ENCODE measurements at regions not wholly inside any gene's neighbourhood (a gene's known extent, or its start where the extent isn't known, plus 50 kb on each side); places are given as distances from the start of the nearest gene placed in this dataset.

DNA sequence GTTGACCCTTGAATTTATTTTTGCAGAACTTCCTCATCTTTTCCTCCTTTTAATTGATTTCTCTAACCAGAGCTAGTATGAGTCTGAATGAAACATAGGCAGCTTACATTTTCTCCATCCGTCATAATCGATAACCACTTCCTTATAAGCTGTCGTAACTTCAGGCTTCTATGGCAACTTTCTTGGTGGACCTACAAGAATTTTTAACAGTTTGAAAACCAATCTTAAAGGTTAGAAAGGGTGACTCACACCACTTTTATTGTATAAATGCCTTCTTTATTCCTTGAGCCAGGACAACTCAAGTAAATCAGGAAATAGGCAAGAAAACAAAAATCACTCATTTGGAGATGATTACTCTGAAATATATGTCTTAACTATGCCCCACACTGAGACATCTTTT is 105.7 kb upstream of the KL start:
- DNase-seq (ENCODE audit: low spot score), result no peak

- peak; percentile 45 for DNase-seq (ENCODE audit: low spot score)
Measured at GRCh38 chr13:32911506-32911905, 104.7 kb upstream of the KL start.

DNA sequence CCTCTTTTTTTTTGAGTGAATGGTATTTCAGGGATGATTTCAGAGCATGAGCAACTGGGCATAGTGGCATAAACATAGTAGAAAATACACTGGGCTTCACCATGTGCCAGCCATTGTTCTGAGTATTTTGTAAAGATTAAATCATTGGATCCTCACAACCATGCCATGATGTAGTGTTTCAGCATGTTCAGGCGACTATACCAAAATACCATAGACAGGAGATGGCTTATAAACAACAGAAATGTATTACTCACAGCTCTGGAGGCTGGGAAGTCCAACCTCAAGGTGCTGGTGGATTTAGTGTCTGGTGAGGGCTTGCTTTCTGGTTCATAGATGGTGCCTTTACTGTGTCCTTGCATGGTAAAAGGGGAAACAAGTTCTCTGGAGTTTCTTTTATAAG is 101.5 kb upstream of the KL start:
- no peak for DNase-seq (ENCODE audit: low spot score)

DNA sequence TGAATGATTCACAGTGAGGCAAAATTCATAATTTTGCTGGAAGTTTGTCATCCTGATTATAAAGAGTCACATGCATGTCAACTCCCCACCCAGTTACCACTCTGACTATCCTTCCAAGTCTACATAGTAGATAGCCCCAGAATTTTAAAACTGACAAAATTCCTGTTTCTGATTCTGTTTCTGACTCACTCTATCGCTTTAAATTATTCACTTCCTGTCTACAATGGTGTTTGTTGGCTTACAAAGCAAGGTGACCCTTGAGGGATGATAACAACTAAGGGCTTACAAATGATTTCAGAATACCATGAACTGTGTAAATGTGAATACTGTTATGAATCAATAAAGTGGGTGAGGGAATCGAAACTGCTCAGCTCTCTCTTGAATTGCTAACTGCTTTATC is 98.7 kb upstream of the KL start:
- peak; percentile 18 for DNase-seq (ENCODE audit: low spot score)

- no peak for DNase-seq (ENCODE audit: low spot score)
Measured at GRCh38 chr13:32923725-32924124, 92.5 kb upstream of the KL start.

GRCh38 chr13:32924886-32925285 is 91.3 kb upstream of the KL start:
- no peak for DNase-seq (ENCODE audit: low spot score)

GRCh38 chr13:32925506-32925905 is 90.7 kb upstream of the KL start:
- DNase-seq (ENCODE audit: low spot score), result no peak

GRCh38 chr13:32932376-32932775 is 83.8 kb upstream of the KL start:
- DNase-seq (ENCODE audit: low spot score), result no peak

GRCh38 chr13:32936716-32937115 is 79.5 kb upstream of the KL start:
- DNase-seq (ENCODE audit: low spot score), result no peak

- DNase-seq (ENCODE audit: low spot score), result no peak
Measured at GRCh38 chr13:32938314-32938713, 77.9 kb upstream of the KL start.

- peak; percentile 8 for DNase-seq (ENCODE audit: low spot score)
Measured at GRCh38 chr13:32938907-32939306, 77.3 kb upstream of the KL start.

DNA sequence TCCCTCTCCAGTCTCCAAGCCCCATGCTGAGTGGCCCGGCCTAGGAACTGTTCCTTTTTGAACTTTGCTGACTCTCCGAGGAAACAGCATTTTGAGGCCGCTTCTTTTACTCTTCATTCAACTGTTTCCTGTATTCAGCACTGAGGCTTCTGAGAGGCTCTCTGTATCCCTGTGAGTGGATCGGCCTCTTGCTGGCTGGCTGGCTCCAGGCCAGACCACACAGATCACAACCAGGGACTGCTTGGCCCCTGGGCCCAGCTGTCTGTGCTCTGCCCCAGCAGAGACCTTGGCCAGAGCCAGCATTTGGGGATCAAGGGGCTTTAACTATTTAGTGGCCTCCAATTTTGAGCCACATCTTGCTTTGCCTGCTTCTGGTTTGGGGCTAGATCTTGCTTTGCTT is 75.6 kb upstream of the KL start:
- no peak for DNase-seq (ENCODE audit: low spot score)

GRCh38 chr13:32941368-32941767 is 74.9 kb upstream of the KL start:
- no peak for DNase-seq (ENCODE audit: low spot score)

DNA sequence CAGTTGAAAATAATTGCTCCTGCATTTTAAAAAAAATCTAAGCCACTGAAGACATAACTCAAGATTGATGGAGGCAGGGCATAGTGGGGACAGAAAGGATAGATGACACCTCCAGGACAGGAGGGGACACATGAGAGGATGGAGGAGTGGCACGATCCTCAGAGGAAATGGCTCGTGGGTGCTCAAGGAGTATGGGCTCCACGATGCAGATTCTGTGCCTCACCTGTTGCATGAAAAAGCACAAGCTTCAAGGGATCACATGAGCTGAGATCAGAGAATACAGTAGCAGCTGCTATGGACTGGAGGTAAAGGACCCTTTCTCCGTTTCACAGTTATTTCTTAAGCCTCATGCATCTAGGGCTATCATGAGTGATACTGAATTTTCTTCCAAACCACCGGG is 69.7 kb upstream of the KL start:
- DNase-seq (ENCODE audit: low spot score), result no peak

- DNase-seq (ENCODE audit: low spot score), result no peak
Measured at GRCh38 chr13:32947411-32948276, 68.6 kb upstream of the KL start.

GRCh38 chr13:32949820-32950219 is 66.4 kb upstream of the KL start:
- no peak for DNase-seq (ENCODE audit: low spot score)

- DNase-seq (ENCODE audit: low spot score), result no peak
Measured at GRCh38 chr13:32951580-32951979, 64.6 kb upstream of the KL start.

GRCh38 chr13:32955881-32956594 is 60.2 kb upstream of the KL start:
- no peak for DNase-seq (ENCODE audit: low spot score)

- no peak for DNase-seq (ENCODE audit: low spot score)
Measured at GRCh38 chr13:32956595-32956933, 59.7 kb upstream of the KL start.

DNA sequence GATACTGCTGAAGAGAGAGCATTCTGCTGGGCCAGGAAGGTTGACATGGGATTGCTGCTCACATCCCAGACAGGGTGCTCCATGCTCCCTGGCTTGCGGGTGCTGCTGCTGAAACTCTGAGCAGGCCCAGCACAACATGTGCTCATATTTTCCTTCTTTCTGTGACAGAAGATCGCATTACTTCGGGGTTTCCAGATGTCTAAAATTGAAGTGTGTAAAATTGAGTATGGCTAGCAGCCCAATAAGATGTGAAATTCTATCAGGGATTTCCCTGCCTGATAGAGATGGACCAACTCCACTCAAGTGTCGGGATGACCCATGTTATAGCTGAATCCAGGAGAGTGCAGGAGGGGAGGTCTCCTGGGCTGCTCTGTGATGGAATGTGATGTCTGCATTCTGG is 55.6 kb upstream of the KL start:
- no peak for DNase-seq (ENCODE audit: low spot score)

DNA sequence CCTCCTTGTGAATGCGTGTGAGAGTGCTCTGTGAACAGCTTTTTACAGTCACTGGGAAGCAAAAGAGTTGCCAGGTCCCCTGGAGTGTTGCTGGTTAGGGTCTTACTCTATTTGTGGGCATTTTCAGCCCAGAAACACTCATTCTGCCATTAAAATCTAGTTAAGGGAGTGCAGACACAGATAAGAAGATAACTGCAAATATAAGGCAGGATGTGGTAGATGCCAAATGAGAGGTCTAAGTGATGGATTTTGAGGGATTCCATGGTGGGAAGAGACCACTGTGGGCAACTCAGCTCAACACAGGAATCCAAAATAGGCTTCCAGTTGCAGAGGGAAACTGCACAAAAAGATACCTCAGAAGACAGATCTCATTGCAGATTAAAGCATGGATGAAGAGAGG is 54.5 kb upstream of the KL start:
- DNase-seq (ENCODE audit: low spot score), result no peak

- no peak for DNase-seq (ENCODE audit: low spot score)
Measured at GRCh38 chr13:32962342-32962741, 53.9 kb upstream of the KL start.

GRCh38 chr13:32964987-32965386 is 51.2 kb upstream of the KL start:
- DNase-seq (ENCODE audit: low spot score), result no peak

Data from A172 (cell line).